ENCODE measurements at regions not wholly inside any gene's neighbourhood (a gene's known extent, or its start where the extent isn't known, plus 50 kb on each side); places are given as distances from the start of the nearest gene placed in this dataset.
A peak's percentile ranks its signal among the peaks of the same experiment; 100 is the strongest.

- no peak overlapping the region for H3K4me3 ChIP-seq (ENCODE audit: low read depth, low read length)
- TF ChIP-seq, protein P1, sequence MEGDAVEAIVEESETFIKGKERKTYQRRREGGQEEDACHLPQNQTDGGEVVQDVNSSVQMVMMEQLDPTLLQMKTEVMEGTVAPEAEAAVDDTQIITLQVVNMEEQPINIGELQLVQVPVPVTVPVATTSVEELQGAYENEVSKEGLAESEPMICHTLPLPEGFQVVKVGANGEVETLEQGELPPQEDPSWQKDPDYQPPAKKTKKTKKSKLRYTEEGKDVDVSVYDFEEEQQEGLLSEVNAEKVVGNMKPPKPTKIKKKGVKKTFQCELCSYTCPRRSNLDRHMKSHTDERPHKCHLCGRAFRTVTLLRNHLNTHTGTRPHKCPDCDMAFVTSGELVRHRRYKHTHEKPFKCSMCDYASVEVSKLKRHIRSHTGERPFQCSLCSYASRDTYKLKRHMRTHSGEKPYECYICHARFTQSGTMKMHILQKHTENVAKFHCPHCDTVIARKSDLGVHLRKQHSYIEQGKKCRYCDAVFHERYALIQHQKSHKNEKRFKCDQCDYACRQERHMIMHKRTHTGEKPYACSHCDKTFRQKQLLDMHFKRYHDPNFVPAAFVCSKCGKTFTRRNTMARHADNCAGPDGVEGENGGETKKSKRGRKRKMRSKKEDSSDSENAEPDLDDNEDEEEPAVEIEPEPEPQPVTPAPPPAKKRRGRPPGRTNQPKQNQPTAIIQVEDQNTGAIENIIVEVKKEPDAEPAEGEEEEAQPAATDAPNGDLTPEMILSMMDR (conservative IDR thresholded peaks at IDR 0.05; ENCODE audit: low read depth, low read length), result no peak
- peak; percentile 23 for DNase-seq (ENCODE audit: low read depth)
These were observed 63.3 kb upstream of the ZFAND5 start for GRCh38 chr9:72428329-72428728.

DNA sequence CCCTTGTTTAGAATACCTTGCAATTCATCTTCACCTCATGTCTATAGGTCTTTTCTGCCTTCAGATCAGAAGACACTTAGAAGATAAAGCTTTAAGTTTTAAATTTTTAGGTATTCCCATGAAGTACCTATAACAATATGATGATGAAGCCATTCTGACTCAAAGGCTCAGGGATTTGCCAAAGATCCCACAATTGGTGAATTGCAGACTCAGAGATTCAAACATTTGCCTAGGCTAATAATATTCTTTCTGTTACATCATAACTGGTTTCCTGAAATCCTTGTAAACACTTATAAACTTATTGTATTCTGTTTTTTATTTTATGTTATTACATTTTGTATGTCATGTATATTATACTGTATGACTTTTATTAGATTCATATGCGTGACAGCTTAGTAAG is 62.8 kb upstream of the ZFAND5 start:
- TF ChIP-seq, protein P1 (conservative IDR thresholded peaks at IDR 0.05; ENCODE audit: low read depth, low read length), result no peak
- DNase-seq (ENCODE audit: low read depth), result no peak
- no peak overlapping the region for H3K4me3 ChIP-seq (ENCODE audit: low read depth, low read length)

DNA sequence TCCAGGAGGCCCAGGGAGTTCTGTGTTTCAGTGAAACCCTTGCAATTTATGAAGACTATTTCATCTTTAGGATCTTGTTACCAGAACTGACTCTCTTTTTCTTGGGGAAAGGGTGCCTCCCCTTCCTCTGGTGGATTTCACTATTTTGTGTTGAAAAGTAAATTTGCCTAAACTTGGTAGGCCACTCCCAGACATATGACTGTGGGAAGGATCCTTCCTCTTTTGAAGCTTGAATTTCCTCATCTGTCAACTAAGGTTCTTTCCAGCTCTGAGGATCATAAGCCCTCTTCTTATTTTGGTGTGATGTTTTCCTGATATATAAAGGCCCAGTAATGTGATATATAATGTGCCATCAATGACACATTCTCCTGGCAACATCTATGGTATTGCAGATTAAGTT is 59.1 kb upstream of the ZFAND5 start:
- no peak overlapping the region for H3K4me3 ChIP-seq (ENCODE audit: low read depth, low read length)
- TF ChIP-seq, protein P1 (conservative IDR thresholded peaks at IDR 0.05; ENCODE audit: low read depth, low read length), result no peak

GRCh38 chr9:72422214-72422613 is 57.2 kb upstream of the ZFAND5 start:
- no peak overlapping the region for H3K4me3 ChIP-seq (ENCODE audit: low read depth, low read length)
- no peak for DNase-seq (ENCODE audit: low read depth)
- TF ChIP-seq, protein P1 (conservative IDR thresholded peaks at IDR 0.05; ENCODE audit: low read depth, low read length), result no peak

More for the DNA sequence above, 59.1 kb upstream of the ZFAND5 start:
- DNase-seq (ENCODE audit: low read depth), result no peak

GRCh38 chr9:72420783-72421182 is 55.8 kb upstream of the ZFAND5 start:
- H3K4me3 ChIP-seq (ENCODE audit: low read depth, low read length), result no peak overlapping the region
- TF ChIP-seq, protein P1 (conservative IDR thresholded peaks at IDR 0.05; ENCODE audit: low read depth, low read length), result no peak
- no peak for DNase-seq (ENCODE audit: low read depth)

DNA sequence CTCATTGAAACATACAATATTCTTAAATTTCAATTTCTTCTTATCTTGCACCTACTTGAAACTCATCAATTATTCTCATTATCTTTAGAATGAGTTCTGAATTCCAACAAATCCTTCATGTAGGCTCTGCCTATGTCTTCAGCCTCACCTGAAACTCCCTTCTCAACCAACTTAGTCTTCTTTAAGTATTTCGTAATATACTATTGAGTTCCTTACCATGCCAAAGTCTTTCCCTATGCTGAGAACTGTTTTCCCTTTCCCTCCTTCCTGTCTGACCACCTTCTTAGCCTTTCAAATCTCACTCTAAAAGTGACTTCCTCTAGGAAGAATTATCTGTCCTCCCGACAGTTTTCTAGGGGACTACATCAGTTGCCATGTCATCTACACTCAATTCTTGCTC is 50.9 kb upstream of the ZFAND5 start:
- DNase-seq (ENCODE audit: low read depth), result no peak
- TF ChIP-seq, protein P1 (conservative IDR thresholded peaks at IDR 0.05; ENCODE audit: low read depth, low read length), result no peak
- H3K4me3 ChIP-seq (ENCODE audit: low read depth, low read length), result no peak overlapping the region

DNA sequence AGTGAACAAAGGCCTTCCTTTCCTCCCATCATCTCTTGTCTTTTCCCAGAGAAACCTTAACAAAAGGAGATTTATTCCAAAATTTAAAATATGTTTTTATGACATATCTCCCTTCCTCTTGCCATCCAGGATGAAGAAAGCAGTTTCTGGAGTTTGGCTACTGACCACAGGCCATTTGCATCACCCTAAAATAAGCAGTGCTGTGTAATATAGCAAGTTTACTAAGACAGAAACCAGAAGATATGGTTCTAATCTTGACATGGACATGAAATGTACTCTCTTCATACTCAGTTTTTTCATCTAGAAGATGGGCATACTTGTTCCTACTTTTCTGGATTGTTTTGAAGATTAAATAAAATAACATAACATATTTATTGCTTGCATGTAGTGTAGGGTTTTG is 50.2 kb upstream of the ZFAND5 start:
- no peak for DNase-seq (ENCODE audit: low read depth)
- TF ChIP-seq, protein P1 (conservative IDR thresholded peaks at IDR 0.05; ENCODE audit: low read depth, low read length), result no peak
- H3K4me3 ChIP-seq (ENCODE audit: low read depth, low read length), result no peak overlapping the region
